ENCODE measurements at regions not wholly inside any gene's neighbourhood (a gene's known extent, or its start where the extent isn't known, plus 50 kb on each side); places are given as distances from the start of the nearest gene placed in this dataset.
"Not testable (repeated sequence)": the region's sequence is repeated elsewhere in the genome, so short reads cannot be mapped to it uniquely, and the experiment has no call there.

DNA sequence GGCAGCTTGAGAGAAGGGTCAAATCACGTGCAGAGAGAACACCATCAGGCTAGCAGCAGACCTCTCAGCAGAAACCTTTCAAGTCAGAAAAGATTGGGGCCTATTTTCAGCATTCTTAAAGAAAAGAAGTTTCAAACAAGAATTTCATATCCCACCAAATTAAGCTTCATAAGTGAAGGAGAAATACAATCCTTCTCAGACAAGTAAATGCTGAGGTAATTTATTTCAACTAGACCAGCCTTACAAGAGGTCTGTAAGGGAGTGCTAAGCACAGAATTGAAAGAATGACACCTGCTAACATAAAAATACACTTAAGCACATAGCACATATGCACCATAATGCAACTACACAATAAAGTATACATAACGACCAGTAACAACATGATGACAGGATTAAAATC lies 693.9 kb downstream of the NYAP2 start:
- no peak for DNase-seq (ENCODE audit: low read depth)
- TF ChIP-seq, protein P1, sequence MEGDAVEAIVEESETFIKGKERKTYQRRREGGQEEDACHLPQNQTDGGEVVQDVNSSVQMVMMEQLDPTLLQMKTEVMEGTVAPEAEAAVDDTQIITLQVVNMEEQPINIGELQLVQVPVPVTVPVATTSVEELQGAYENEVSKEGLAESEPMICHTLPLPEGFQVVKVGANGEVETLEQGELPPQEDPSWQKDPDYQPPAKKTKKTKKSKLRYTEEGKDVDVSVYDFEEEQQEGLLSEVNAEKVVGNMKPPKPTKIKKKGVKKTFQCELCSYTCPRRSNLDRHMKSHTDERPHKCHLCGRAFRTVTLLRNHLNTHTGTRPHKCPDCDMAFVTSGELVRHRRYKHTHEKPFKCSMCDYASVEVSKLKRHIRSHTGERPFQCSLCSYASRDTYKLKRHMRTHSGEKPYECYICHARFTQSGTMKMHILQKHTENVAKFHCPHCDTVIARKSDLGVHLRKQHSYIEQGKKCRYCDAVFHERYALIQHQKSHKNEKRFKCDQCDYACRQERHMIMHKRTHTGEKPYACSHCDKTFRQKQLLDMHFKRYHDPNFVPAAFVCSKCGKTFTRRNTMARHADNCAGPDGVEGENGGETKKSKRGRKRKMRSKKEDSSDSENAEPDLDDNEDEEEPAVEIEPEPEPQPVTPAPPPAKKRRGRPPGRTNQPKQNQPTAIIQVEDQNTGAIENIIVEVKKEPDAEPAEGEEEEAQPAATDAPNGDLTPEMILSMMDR (IDR thresholded peaks at IDR 0.05; ENCODE audit: insufficient read depth, low read depth, low read length, missing control alignments) = no peak
- no peak overlapping the region for H3K4me3 ChIP-seq (ENCODE audit: low read depth, low read length)

DNA sequence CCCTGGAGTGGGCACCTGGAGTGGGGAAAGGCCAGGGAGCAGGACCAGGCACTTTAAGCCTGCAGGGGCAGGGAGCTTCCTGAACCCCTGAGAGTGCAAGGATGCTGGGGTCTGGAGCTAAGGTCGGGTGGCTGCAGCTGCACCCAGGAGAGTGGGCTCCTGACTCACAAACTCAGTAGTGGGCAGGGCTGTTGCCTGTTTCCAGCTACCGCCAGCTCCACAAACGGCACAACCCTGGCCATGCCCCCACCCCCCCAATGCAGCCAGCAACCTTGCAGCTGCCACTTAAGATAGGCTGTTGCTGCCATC lies 688.8 kb downstream of the NYAP2 start:
- no peak for DNase-seq (ENCODE audit: low read depth)
- H3K4me3 ChIP-seq (ENCODE audit: low read depth, low read length) = no peak overlapping the region
- TF ChIP-seq, protein P1 (IDR thresholded peaks at IDR 0.05; ENCODE audit: insufficient read depth, low read depth, low read length, missing control alignments) = no peak

DNA sequence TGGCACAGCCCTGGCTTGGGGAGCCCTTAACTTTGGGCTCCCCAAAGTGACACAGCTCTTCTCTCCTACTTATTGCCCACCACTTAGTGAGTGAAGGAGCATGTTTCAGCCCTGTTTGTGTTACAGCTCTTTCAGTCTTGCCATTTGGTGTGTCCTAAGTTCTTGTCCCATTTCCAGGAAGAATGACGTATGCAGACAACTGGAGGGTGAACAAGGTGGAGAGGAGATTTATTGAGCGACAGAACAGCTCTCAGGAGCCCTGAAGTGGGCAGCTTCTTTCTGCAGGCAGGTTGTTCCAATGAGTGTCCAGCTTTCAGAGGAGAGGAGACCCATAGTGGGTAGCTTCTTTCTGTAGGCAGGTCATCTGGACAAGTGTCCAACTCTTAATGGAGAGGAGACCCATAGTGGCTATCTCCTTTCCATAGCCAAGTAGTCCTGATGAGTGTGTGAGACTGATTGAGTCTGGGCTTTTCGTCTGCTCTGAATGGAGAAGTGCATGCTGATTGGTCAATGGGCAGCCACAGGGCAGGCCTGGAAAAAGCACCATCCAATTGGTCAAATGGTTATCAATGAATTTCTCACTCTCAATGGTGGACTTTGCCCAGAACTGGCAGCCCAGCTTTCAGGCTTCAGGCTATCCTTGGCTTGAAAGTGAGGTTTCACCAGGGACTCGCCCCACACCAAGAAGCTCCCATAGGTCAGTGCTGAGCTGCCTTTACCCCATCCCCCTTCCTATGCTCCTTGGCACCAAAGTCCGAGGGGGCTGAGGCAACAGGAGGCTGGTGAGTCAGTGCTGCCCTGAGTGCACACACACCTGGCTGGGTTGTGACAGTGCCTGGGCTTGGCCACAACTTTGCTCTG lies 688.2 kb downstream of the NYAP2 start:
- TF ChIP-seq, protein P1 (IDR thresholded peaks at IDR 0.05; ENCODE audit: insufficient read depth, low read depth, low read length, missing control alignments) = no peak
- H3K4me3 ChIP-seq (ENCODE audit: low read depth, low read length) = no peak overlapping the region
- DNase-seq (ENCODE audit: low read depth) = no peak

DNA sequence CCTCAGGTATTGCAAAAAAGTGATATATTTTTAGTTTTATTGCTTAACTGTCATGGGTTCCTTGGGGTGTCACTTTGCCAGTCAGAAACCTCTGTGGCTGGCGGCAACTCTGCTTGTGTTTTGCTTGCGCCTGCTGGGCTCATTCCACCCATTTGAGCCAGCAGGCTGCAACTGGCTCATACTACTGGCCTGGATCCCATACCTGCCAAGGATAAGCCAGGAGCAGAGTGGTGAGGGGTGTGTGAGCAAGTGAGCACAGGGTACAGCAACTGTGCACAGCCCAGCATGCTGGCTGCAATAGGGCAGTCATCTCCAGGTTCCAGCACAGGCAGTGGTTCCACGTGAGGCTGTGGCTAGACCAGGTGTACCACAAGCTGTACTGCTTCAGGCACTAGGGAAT lies 687.5 kb downstream of the NYAP2 start:
- no peak overlapping the region for H3K4me3 ChIP-seq (ENCODE audit: low read depth, low read length)

DNA sequence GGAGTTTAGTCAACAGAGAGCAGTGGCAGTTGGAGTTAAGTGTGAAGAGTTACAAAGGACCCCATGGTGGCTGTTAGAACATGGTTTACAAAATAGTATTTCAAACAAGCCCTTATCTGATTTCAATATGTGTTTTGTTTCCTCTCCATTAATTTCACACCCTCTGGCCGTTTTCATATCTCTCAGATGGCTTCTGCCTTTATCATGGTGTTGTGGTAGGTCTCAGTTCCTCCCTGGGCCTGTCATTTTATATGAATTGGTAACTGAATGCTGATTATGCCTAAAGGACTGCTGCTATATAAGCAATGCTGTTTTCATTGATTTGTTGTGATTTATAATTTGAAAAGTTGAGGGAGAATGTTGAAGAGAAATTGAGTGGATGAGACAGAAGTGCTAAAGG lies 686.7 kb downstream of the NYAP2 start:
- DNase-seq (ENCODE audit: low read depth) = no peak
- no peak overlapping the region for H3K4me3 ChIP-seq (ENCODE audit: low read depth, low read length)
- TF ChIP-seq, protein P1 (IDR thresholded peaks at IDR 0.05; ENCODE audit: insufficient read depth, low read depth, low read length, missing control alignments) = no peak

More for the DNA sequence above, 687.5 kb downstream of the NYAP2 start:
- no peak for DNase-seq (ENCODE audit: low read depth)
- TF ChIP-seq, protein P1 (IDR thresholded peaks at IDR 0.05; ENCODE audit: insufficient read depth, low read depth, low read length, missing control alignments) = no peak

DNA sequence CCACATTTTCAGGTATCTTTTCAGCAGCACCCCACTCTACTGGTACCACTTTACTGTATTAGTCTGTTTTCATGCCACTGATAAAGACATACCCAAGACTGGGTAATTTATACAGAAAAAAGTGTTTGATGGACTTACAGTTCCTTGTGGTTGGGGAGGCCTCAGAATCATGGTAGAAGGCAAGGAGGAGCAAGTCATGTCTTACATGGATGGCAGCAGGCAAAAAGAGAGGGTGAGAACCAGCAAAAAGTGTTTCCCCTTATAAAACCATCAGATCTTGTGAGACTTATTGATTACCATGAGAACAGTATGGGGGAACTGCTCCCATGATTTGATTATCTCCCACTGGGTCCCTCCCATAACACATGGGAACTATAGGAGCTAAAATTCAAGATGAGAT lies 685.9 kb downstream of the NYAP2 start:
- H3K4me3 ChIP-seq (ENCODE audit: low read depth, low read length); DNase-seq (ENCODE audit: low read depth): not testable (repeated sequence)

DNA sequence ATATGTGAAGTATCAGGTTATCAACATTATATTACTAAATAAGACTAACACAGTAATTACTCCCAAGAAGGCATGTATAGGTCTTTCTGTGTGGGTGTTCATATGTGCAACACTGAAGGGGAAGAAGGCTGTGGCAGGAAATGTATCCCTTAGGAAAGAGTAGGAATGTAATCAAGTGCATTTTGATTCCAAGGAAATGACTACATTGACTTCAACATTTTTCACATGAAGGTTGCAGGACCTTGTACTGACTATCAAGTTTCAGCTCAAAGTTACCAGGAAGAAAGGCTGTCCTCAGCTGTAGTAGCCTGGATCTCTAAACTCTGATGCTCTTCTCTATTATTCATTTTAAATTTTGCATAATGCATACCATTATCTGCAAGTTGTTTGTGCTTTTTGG lies 680.8 kb downstream of the NYAP2 start:
- no peak for DNase-seq (ENCODE audit: low read depth)
- H3K4me3 ChIP-seq (ENCODE audit: low read depth, low read length) = no peak overlapping the region
- TF ChIP-seq, protein P1 (IDR thresholded peaks at IDR 0.05; ENCODE audit: insufficient read depth, low read depth, low read length, missing control alignments) = no peak
